Memory B cell (primary cell): ENCODE measurements at regions not wholly inside any gene's neighbourhood (a gene's known extent, or its start where the extent isn't known, plus 50 kb on each side); places are given as distances from the start of the nearest gene placed in this dataset.
"Not testable (repeated sequence)": the region's sequence is repeated elsewhere in the genome, so short reads cannot be mapped to it uniquely, and the experiment has no call there.

Source experiments
- ATAC-seq: fragments of 150-1000 bp; cut with Tn5 transposase; 2 replicates; pipeline ENCODE4 v1.10.0; 2021; ENCODE audit warnings: low read depth, mild to moderate bottlenecking, moderate library complexity
- DNase-seq, 2 donors: peaks; one replicate each; pipeline ENCODE4 v3.0.0; 2022; ENCODE audit warnings: low spot score in 2 of 2
- H3K27ac Mint-ChIP-seq: one replicate; pipeline ENCODE4 v1.8.0; 2022; ENCODE audit warnings: mild to moderate bottlenecking, moderate library complexity, mixed read lengths
- H3K27me3 Mint-ChIP-seq: one replicate; pipeline ENCODE4 v1.8.0; 2022; ENCODE audit warnings: mixed read lengths
- H3K36me3 Mint-ChIP-seq: one replicate; pipeline ENCODE4 v1.8.0; 2022; ENCODE audit warnings: mild to moderate bottlenecking, mixed read lengths
- H3K4me1 Mint-ChIP-seq: one replicate; pipeline ENCODE4 v1.8.0; 2022; ENCODE audit warnings: mixed read lengths
- H3K4me3 Mint-ChIP-seq: one replicate; pipeline ENCODE4 v1.8.0; 2022; ENCODE audit warnings: mild to moderate bottlenecking, moderate library complexity, mixed read lengths
- H3K9me3 Mint-ChIP-seq: one replicate; pipeline ENCODE4 v1.8.0; 2022; ENCODE audit warnings: mixed read lengths

DNA sequence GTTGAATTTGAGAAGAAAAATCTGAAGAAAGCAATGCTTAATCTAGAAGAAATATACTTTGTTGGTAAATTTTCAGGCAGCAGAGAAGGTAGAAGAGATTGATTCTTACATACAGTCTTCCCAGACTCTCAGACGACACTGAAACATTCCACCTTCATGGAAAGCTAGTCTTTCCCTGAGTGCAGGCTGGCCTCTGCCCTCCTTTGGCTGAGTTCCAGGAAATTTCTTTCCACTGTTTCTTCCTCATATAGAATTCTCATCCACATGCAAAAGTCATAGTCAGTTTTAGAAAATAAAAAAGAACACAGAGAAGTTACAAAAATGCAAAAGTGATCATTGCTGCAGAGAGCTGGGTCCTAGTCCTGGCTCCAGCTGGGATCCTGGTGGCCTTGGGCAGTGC is 142.5 kb upstream of the PRR23C start:
- Mint-ChIP-seq H3K4me1 (no peaks in the 10 kb centered on the region), H3K27me3 (peaks cover 3% of the 10 kb centered on the region), H3K27ac (no peak overlapping the region), H3K9me3 (peaks cover 2% of the 10 kb centered on the region), H3K36me3 (no peaks in the 10 kb centered on the region), H3K4me3 (no peak overlapping the region)
- DNase-seq = no peak
- no peak for ATAC-seq

DNA sequence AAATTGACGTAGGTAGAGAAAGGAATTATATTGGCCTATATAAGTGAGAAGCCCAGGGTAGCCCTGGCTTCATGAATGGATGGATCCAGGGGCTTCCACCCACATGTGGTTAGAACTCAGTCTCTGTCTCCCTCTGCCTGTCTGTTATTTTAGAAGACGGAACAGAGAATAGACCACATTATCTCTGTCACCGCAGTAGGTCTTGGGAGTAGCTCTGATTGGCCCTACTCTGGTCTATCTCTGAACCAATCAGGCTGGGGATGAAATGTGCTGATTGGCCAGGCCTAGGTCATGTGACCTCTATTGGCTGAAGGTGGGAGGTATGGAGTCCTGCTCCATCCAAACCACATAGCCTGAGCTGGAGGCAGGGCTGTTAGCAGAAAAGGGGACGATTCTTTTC is 143.0 kb upstream of the PRR23C start:
- H3K4me3 Mint-ChIP-seq = no peak overlapping the region
- H3K27ac Mint-ChIP-seq = no peak overlapping the region
- peaks cover 3% of the 10 kb centered on the region for H3K27me3 Mint-ChIP-seq
- ATAC-seq (no peak), DNase-seq (no peak)
- H3K36me3 Mint-ChIP-seq = no peaks in the 10 kb centered on the region
- peaks cover 2% of the 10 kb centered on the region for H3K9me3 Mint-ChIP-seq
- H3K4me1 Mint-ChIP-seq = no peaks in the 10 kb centered on the region

DNA sequence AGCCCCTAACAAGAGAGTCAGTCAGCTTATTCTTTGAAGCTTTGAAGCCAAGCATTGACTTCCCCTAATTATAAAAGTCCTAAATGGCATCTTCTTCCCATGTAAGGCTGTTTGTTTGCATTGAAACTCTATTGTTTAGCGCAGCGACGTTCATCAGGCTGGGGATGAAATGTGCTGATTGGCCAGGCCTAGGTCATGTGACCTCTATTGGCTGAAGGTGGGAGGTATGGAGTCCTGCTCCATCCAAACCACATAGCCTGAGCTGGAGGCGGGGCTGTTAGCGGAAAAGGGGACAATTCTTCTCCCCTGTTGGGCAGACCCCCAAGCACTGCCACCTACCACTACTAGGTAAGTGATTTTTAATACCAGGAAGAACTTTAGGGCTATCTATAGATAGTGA is 145.3 kb upstream of the PRR23C start:
- Mint-ChIP-seq H3K27ac (no peak overlapping the region), H3K4me3 (no peak overlapping the region), H3K9me3 (no peaks in the 10 kb centered on the region), H3K36me3 (no peaks in the 10 kb centered on the region), H3K4me1 (no peaks in the 10 kb centered on the region), H3K27me3 (no peaks in the 10 kb centered on the region)
- DNase-seq = no peak
- ATAC-seq = no peak

DNA sequence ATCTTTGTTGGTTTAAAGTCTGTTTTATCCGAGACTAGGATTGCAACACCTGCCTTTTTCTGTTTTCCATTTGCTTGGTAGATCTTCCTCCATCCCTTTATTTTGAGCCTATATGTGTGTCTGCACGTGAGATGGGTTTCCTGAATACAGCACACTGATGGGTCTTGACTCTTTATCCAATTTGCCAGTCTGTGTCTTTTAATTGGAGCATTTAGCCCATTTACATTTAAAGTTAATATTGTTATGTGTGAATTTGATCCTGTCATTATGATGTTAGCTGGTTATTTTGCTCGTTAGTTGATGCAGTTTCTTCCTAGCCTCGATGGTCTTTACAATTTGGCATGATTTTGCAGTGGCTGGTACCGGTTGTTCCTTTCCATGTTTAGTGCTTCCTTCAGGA is 149.4 kb upstream of the MRPS22 start:
- H3K9me3 Mint-ChIP-seq, H3K27ac Mint-ChIP-seq, H3K36me3 Mint-ChIP-seq, DNase-seq, H3K4me3 Mint-ChIP-seq, H3K4me1 Mint-ChIP-seq, ATAC-seq, H3K27me3 Mint-ChIP-seq: not testable (repeated sequence)

DNA sequence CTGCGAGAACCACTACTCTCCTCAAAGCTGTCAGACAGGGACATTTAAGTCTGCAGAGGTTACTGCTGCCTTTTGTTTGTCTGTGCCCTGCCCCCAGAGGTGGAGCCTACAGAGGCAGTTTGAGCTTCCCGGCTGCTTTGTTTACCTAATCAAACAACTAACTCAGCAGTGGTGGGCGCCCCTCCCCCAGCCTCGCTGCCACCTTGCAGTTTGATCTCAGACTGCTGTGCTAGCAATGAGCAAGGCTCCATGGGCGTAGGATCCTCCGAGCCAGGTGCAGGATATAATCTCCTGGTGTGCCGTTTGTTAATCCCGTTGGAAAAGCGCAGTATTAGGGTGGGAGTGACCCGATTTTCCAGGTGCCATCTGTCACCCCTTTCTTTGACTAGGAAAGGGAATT is 147.7 kb upstream of the MRPS22 start:
- H3K27me3 Mint-ChIP-seq, H3K36me3 Mint-ChIP-seq, DNase-seq: not testable (repeated sequence)

DNA sequence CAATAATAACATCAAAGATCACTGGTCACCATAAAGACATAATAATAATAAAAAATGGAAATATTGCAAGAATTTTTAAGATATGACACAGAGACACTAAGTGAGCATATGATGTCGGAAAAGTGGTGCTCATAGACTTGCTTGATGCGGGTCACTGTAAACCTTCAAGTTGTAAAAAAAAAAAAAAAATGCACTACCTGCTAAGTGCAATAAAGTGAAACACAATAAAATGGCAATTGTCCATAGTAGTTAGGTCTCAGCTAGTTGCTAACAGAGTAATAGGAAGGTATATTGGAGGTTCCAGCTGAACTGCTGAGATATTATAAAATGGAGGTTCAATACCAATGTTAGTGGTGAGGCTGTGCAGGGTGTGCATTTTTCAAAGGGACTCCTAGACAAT is 146.6 kb upstream of the MRPS22 start:
- peaks cover 8% of the 10 kb centered on the region for H3K9me3 Mint-ChIP-seq
- no peak for ATAC-seq
- H3K4me1 Mint-ChIP-seq = no peaks in the 10 kb centered on the region

More for the DNA sequence above, 147.7 kb upstream of the MRPS22 start:
- H3K4me1 Mint-ChIP-seq, ATAC-seq, H3K27ac Mint-ChIP-seq, H3K9me3 Mint-ChIP-seq, H3K4me3 Mint-ChIP-seq: not testable (repeated sequence)

DNA sequence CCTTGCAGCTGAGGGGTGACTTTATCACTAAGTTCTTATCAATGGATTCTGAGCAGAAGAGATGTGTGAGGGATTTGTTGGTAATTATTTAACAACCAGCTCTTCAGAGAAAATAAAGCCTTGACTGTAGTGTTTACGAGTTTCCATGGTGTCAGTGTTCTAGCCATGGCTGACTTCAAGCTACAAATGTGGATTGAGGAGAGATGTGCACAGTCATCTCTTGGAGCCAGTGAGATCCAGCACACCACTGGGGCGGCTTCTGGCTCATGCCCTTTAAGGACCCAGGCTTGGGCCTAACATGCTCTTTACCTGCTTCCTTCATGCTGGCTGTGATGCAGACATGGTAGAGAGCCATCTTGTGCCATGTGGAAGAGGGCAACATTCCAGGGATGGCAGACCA is 145.6 kb upstream of the MRPS22 start:
- Mint-ChIP-seq H3K27ac (no peak overlapping the region), H3K4me3 (no peak overlapping the region), H3K4me1 (no peaks in the 10 kb centered on the region), H3K36me3 (no peaks in the 10 kb centered on the region), H3K27me3 (peaks cover 7% of the 10 kb centered on the region), H3K9me3 (peaks cover 8% of the 10 kb centered on the region)
- DNase-seq (no peak), ATAC-seq (no peak)

More for the DNA sequence above, 146.6 kb upstream of the MRPS22 start:
- Mint-ChIP-seq H3K4me3 (no peak overlapping the region), H3K27ac (no peak overlapping the region), H3K27me3 (peaks cover 7% of the 10 kb centered on the region), H3K36me3 (no peaks in the 10 kb centered on the region)
- DNase-seq = no peak

DNA sequence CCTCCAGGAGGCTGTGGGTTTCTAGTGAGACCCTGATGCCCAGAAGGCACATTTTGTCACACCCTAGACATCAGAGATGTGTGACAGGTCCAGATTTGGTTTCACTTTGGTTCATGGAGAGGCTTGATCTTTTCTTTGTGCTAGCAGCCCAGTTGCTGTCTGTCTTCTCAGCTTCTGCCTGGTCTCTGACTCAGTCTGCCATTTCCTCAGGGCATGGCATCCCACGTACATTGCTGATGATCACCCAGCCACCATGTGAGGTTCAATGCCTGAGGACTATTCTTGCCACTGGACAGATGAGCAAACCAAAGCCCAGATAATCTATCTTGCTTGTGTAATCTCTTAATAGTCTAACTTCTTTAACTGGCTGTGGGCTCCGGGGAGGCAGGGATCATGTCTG is 144.9 kb upstream of the MRPS22 start:
- no peak for DNase-seq
- ATAC-seq = no peak
- Mint-ChIP-seq H3K4me1 (no peaks in the 10 kb centered on the region), H3K4me3 (no peak overlapping the region), H3K27me3 (peaks cover 7% of the 10 kb centered on the region), H3K27ac (no peak overlapping the region), H3K36me3 (no peaks in the 10 kb centered on the region), H3K9me3 (peaks cover 8% of the 10 kb centered on the region)

DNA sequence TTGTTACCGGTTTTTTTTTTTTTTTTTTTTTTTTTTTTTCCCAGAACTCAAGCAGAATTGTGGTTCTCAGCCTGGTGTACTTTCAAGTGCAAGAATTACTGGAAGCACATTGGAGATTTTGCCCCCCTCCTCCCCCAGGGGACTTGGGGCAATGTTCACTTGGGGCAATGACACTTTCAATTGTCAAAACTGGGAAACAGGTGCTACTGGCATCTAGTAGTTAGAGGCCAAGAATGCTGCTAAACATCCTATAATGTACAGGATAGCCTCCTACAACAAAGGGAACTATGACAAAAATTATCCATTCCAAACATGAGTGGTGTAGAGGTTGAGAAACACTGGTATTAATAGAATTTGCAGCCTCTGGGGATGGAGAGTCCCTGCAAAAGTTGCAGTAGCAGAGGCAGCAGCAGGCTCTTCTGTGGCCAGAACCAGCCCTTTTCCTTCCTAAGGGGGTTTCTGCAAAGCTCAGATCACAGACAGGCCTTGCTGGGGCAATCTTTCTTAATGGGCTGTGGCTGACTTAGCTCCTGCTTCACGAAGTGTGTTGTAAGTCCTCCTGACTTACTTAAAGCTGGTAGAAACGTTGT is 144.3 kb upstream of the MRPS22 start:
- Mint-ChIP-seq H3K36me3 (no peaks in the 10 kb centered on the region), H3K9me3 (peaks cover 8% of the 10 kb centered on the region), H3K27ac (no peak overlapping the region), H3K27me3 (peaks cover 7% of the 10 kb centered on the region), H3K4me1 (no peaks in the 10 kb centered on the region), H3K4me3 (no peak overlapping the region)
- DNase-seq = no peak
- no peak for ATAC-seq

DNA sequence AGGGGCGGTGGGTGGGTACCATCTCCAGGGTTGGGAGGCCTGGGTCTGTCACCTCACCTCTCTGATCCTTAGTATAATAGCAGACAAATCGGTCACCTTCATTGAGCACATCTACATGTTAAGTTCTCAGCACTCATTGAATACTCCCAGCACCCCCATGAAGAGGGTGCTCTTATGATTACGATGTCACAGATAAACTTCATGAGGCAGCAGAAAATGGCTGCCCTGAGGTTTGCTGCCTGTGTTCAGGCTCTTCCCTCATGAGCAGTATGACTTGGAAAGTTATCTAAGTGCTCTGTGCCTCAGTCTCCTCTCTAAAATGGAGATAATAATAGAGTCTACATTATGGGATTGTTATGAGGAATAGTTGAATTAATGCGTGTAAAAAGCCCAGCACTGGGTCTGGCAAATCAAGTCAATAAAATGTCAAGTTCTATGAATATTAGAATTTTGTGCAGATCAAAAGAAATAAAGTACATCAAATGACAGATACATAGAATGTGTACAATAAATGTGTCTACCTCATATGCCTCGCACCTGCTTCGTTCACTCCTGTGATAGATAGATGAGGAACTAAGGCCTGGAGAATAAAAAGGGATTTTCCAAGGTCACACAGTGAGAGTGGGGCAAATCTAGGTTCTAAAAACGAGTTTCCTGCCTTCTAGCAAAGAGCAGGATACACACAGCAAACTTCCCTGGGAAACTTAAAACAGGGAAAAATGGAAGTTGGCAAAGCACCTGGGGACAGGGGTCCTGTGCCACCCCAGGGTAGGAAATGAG is 142.2 kb upstream of the MRPS22 start:
- H3K9me3 Mint-ChIP-seq = peaks cover 4% of the 10 kb centered on the region
- H3K27me3 Mint-ChIP-seq = peaks cover 5% of the 10 kb centered on the region
- no peak overlapping the region for H3K4me3 Mint-ChIP-seq
- no peaks in the 10 kb centered on the region for H3K4me1 Mint-ChIP-seq
- no peak overlapping the region for H3K27ac Mint-ChIP-seq
- ATAC-seq (peak; percentile 31), DNase-seq (no peak)
- no peaks in the 10 kb centered on the region for H3K36me3 Mint-ChIP-seq

DNA sequence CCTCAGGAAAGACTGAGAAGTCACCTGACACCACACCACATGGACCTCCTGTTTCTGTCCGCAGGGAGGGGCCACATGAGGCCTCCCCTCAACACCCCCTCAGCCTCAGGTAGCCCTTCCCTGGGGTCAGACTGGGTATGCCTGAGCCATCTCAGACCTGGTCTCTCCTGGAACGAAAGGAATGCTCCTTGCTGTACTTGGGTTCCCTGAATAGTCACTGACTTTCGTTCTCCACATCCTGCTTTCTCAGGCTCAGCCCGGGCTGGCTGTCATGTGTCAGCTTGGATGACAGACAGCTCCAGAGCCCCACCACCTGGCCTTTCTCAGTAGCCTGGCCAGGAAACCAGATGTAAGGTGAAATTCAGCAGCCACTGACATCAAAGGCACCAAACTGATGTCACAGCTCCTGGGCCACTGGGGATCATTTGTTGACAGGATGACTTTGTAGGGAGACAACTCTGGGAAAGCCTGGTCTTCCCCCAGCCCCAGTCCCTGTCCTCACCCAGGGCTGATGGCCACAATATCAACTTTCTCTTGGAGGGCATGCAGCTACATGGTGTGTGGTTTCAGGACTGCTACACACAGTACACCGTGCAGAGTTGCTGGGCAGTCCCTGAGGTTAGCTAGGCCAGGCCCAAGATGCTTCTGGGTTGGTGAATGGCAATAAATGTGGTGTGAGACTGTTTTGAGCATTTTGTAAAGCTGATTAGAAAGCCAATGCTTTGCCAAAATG is 141.4 kb upstream of the MRPS22 start:
- Mint-ChIP-seq H3K4me3 (no peak overlapping the region), H3K4me1 (no peaks in the 10 kb centered on the region), H3K9me3 (no peaks in the 10 kb centered on the region), H3K27me3 (peaks cover 1% of the 10 kb centered on the region), H3K27ac (no peak overlapping the region), H3K36me3 (no peaks in the 10 kb centered on the region)
- DNase-seq (no peak), ATAC-seq (no peak)

DNA sequence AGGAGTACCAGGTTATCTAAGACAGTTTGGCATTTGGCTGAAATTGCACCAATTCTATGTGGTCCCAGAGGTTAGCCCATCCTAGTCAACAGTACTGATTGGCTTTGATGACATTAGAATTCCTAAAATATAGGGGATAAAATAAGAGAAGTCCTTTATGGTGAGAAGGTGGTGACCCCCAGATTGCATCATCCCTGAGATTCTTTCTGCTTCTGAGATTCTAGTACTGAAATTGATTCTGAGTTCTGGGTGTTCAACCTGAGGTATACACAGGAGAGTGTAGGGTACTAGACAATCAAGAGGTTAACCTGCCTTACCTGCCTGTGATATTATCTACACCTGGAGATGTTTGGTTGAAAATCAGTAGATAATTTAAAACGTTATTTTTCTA is 140.9 kb upstream of the MRPS22 start:
- no peak for DNase-seq
- Mint-ChIP-seq H3K27me3 (peaks cover 1% of the 10 kb centered on the region), H3K9me3 (no peaks in the 10 kb centered on the region), H3K4me3 (no peak overlapping the region), H3K4me1 (no peaks in the 10 kb centered on the region), H3K27ac (no peak overlapping the region), H3K36me3 (no peaks in the 10 kb centered on the region)
- ATAC-seq = no peak

DNA sequence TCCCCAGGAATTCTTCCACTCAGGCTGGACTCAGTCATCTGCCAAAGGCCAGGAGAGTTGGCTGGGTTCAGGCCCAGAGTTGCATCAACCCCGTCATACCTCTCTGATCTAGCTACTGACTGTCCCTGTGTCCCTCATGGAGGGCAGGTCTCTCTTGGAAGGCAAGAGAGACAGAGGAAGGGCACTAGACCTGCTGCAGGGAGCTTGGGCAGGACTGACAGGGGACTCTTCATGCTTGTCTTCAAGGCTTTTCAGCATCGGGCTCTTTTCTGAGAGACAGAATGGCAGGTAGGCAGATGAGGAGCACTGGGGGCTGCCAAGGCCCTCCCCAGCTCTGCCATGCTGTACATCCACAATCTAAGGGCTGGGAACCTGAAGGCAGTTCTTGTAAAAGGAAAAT is 140.1 kb upstream of the MRPS22 start:
- no peak overlapping the region for H3K27ac Mint-ChIP-seq
- H3K4me1 Mint-ChIP-seq = no peaks in the 10 kb centered on the region
- no peak for DNase-seq
- H3K36me3 Mint-ChIP-seq = no peaks in the 10 kb centered on the region
- H3K27me3 Mint-ChIP-seq = peaks cover 1% of the 10 kb centered on the region
- no peak for ATAC-seq
- no peaks in the 10 kb centered on the region for H3K9me3 Mint-ChIP-seq
- H3K4me3 Mint-ChIP-seq = no peak overlapping the region

DNA sequence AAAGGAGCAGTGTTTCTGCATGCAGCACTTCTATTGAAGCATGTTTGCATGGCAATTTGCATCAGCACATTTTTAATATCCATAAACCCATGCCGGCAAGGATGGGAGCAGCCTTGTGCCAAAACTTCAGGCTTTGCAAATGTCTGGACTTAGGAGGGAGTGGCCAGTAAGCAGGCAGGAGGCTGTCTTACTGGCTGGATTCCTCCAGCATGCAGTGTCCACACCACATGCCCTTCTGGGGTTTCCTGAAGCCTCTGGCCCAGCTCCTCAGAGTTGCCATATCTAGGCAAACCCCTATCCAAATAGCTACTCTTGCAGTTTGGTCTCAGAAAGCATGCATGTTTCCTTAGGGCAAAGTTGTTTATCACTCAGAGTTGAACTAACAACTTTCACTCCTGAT is 139.1 kb upstream of the MRPS22 start:
- no peaks in the 10 kb centered on the region for H3K9me3 Mint-ChIP-seq
- H3K4me1 Mint-ChIP-seq = no peaks in the 10 kb centered on the region
- no peak for DNase-seq
- H3K36me3 Mint-ChIP-seq = no peaks in the 10 kb centered on the region
- no peak for ATAC-seq
- peaks cover 1% of the 10 kb centered on the region for H3K27me3 Mint-ChIP-seq
- no peak overlapping the region for H3K4me3 Mint-ChIP-seq
- H3K27ac Mint-ChIP-seq = no peak overlapping the region
